NCI-H446 (cell line): ENCODE measurements at regions not wholly inside any gene's neighbourhood (a gene's known extent, or its start where the extent isn't known, plus 50 kb on each side); places are given as distances from the start of the nearest gene placed in this dataset.
"Not testable (repeated sequence)": the region's sequence is repeated elsewhere in the genome, so short reads cannot be mapped to it uniquely, and the experiment has no call there.

Experiments used
- DNase-seq, 2 experiments: peaks; one replicate each; lab custom pipeline; 2025; lab: John Stamatoyannopoulos, UW

DNA sequence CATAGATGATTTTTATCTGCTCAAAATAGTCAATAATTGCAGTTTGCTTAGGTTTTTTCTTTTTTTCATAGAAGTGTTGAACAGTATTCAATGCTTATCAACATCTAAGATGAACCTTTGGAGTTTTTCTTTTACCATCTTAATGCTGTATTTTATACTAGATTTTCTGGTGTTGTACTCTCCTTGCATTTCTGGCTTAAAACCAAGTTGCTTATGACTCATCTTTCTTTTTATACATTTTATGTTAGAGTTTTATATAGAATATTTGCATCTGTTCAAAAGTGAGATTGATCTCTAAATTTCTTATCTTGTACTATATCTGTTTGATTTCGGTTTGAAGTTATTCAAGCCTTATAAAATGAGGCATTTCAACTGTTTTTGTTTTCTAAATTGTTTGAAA, 232.5 kb downstream of the RFPL4B start:
- DNase-seq: peak in 1 of 2 experiments; percentile 16

DNA sequence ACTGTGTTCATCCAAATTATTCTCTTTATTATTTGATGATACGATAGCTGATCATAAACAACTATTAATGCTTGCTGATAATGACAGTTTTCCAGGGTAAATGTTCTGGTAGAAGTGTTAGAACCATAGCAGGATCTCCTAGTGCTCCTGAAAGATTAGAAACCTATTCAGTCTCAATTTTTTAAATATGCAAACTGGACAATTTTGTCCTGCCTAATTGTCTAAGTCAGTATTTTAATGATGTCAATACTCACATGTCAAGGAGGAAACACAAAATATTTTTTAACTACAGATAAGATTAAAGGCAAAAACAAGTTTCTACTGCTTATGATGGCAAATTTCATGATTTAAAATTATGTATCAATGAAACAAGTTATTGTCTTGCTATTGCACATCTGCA, 233.9 kb downstream of the RFPL4B start:
- no peak for DNase-seq

DNA sequence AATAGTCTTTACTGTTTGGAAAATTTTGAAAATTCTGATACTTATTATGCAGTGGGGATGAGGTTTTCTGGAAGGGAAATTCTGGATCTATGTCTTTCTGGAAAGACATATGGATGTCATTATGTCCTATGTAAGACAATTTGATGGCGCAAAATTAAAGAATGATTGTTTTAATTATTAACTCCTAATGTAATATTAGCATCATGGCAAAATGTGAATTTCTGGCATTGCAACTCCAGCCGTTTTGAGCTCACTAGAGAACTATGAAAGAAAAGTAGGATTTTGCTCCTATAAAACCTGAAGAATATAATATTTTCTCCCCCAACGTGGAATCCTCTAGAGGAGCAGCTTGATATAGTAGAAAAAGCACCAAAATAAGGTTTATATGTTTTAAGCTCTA, 243.2 kb downstream of the RFPL4B start:
- no peak for DNase-seq

DNA sequence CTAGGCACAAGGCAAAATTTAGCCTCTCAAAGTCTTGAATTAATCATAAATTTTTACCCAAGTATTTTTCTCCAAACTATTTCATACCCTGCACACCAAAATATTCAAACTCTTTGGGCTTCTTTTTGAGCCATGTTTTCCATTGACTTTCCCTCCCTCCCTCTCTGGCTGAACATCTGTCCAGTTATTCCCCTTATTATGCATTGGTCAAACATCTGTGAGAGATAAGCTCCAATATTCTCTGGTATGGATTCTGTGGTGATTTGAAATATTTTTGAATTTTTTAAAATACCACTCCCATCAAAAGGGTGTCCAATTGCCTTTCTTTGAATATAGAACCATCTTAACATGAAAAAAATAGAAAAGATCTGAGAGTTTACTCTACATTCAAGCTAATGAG, 244.2 kb downstream of the RFPL4B start:
- no peak for DNase-seq

DNA sequence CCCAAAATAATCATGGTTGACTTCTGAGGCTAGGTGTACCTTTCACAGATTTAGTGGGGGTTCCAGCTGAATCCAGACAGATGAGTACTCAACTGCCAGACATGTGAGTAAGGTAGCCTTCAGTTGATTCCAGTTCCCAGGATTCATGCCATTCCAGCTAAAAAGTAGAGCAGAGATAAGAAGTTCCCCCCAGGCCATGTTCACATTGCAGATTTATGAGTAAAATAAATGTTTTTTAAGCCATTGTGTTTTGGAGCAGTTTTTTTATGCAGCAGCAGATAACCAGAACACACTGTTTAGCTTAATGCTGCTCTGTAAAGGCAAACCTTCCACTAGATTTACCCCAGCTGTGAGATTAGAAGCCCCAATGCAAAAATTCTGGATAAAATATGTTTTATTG, 245.0 kb downstream of the RFPL4B start:
- DNase-seq: no peak

DNA sequence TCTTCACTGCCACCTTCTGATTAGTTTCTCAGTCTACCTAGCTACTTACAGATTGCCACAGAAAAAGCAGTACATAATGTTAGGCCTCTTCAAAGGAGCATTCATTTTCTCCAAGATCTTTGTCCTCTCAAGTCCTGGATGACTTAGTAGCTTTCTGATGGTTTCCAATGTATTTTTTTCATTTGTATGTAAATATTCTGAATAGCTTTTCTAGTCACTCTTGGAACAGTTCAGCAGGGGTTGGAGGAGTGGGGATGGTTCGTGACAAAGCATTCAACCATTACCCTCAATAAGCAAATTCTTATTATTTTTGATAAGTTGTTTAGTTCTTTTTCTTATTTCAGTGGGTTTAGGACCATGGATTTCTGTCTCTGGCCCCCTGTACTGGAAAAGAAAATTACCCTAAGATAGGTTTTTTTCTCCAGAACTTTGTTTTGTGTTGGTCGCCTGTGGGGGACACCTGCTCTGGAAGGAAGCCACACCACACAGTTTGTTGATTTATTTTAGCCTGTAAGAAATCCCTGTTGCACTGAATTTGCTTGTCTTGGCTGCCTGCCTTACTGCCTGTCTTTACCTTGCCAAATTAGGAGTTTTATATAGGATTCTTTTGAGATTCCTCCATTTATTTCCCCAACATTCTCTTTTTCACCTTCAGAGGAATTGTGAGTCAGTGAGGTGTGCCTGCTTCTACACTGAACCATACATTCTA, 247.9 kb downstream of the RFPL4B start:
- DNase-seq: no peak

DNA sequence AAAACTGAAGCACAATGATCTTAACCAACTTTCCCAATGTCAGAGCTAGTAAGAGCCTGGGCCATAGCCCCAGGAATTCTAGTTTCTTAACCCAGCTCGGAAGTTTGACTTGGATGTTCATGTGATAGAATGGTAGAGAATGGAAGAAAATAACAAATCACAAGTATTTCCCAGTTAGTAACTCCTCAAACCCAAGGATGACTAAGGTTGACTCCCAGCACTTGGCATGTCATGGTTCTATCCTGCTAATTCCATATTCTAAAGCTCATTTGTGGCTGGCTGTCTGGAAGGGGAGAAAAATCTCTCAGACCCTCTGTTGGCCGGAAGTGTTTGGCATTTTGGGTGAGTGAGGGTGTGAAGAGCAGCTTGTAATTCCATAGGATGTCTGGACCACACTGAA, 248.7 kb downstream of the RFPL4B start:
- DNase-seq: no peak

DNA sequence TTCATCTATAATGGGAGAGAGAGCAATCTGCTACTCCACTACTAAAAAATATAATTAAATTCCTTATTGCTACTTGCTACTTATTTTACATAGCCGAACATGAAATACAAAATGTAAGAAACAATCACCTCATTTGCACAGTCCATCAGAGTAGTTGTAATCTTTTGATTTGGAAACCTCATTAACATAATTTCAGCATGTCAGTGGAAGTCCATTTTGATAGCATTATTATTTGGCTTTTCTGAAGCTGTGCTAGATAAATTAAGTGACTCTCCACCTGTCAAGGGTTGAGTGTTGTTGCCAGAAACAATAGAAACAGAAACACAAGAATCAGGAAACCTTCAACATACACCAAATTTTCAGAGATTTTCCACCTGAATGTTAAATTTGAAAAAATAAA, 250.0 kb downstream of the RFPL4B start:
- no peak for DNase-seq

DNA sequence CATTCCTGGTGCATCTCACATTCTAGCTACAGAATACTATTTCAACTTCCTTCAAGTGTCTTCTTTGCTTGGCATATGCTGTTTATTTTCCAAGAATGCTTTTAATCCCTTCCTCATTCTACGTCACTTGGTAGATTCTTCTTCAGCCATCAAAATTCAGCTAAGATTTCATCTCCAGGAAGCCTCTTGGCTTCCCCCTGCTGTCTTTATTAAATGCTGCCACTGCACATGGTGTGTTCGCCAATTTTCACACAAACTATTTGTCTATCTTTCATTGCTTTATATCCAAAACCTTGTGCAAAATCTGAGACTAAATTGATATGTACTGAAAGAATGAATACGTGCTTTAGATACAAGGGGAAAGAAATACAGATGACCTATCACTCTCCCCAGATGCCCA, 253.0 kb downstream of the RFPL4B start:
- DNase-seq: no peak

DNA sequence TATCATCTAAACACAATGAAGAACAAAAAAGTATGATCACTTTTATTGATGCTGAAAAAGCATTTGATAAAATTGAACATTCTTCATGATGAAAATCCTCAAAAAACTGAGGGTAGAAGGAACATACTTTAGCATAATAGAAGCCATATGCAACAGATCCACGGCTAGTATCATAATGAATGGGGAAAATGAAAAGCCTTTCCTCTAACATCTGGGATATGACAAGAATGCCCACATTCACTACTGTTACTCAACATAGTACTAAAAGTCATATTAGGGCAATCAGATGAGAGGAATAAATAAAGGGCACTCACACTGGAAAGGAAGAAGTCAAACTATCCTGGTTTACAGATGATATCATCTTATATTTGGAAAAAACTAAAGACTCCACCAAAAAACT, 256.6 kb downstream of the RFPL4B start:
- no peak for DNase-seq

DNA sequence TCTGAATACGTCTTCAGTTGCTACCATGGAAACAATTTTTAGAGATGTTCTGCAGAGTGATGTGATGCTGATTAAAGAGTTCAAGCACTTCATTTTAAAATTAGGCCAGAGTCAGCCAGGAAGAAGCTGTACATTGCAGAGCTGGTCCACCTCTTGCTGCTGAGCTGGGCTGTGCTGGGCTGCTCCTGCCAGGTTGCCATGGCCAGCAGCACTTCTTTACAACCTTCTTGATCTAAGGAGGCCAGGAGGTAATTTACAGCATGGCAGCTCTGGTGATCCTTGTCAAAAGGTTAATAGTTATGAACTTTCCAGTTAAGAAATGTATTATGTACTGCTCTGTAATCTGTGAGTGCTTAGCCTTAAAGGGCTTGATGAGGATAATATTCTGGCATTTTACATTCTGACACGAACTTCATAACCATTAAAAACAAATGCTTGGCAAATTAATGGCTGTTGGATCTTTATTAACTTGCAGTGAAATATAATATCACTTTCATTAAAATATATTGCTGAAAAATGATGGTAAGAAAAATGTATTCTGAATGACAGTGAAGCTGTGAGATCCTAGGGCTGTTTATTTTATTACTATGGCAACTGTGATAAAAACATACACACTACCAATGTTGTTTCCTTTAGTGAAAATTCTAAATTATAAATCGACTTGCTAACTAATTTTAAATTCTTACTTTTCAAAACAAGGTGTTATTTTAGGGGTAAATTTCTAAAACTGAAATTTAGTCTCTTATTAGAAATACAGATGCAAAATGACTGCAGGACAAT, 259.7 kb downstream of the RFPL4B start:
- DNase-seq: no peak

DNA sequence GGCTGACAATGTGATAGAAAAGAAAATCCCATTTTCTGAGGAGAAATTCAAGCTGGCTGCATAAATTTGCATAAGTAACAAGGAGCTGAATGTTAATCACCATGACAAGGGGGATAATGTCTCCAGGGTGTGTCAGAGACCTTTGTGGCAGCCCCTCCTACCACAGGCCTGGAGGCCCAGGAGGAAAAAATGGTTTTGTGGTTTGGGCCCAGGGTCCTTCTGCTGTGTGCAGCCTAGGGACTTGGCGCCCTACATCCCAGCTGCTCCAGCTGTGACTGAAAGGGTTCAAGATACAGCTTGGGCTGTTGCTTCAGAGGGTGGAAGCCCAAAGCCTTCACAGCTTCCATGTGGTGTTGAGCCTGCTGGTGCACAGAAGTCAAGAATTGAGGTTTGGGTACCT, 261.8 kb downstream of the RFPL4B start:
- DNase-seq: not testable (repeated sequence)

DNA sequence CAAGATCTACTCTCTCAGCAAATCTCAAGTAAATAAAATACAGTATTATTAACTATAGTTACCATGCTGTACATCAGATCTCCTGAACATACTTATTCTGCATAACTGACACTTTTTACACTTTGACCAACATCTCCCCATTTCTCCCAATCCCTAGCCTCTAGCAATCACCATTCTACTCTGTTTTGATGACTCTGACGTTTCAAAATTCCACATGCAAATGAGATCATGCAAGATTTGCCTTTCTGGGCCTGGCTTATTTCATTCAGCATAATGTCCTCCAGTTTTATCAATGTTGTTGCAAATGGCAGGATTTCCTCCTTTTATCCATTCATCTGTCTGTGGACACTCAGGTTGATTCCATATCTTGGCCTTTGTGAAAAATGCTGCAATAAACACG, 266.3 kb downstream of the RFPL4B start:
- no peak for DNase-seq

DNA sequence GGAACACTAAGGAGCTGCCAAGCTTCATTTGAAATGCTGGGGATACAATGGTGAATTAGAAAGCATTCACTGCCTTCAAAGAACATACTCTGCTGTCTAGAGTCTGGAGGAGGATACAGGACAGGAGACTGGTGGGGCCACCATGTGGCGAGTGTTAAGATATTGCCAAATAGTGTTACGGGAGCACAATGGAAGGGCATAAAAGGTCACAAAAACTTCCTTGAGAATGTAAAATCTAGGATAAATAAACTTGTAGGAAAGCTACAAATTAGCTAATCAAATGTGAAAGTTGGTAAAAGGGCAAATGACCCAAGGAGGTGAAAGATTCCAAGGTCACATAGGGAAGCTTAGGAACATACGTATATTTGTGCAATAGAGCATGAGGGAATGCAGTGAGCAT, 271.7 kb downstream of the RFPL4B start:
- peak in 1 of 2 experiments; percentile 5 for DNase-seq

DNA sequence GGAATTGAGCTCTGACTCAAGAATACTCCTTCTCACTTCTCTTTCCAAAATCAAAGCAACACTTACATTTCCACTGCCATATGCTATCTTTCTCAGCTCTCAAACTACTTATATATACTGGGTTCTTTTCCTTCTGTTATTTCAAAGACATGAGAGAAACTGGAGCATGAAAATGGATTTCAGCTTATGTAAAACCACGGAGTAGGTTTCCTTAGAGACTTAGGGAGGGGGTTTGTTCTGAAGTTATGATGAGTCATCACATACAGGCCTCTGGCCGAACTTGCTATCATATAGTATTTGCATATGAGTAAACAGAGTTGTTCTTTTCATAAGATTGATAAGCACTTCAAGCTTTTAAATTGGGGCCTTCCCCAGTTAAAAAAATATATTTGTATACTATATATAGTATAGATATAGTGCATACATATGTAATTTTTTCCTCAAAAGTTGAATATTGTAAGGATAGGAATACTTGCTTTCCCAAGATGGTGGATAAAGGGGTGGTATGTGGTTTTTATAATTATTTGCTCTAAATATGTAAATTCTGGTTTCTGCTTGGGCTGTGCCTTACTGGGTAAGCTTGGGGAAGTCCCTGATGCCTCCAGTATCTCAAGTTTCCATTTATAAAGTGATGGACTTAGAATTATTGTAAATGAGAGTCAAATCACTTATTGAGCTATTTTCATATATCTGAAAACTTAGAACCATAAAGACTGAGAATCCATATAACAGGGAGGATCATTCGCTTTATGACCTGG, 273.9 kb downstream of the RFPL4B start:
- DNase-seq: no peak

DNA sequence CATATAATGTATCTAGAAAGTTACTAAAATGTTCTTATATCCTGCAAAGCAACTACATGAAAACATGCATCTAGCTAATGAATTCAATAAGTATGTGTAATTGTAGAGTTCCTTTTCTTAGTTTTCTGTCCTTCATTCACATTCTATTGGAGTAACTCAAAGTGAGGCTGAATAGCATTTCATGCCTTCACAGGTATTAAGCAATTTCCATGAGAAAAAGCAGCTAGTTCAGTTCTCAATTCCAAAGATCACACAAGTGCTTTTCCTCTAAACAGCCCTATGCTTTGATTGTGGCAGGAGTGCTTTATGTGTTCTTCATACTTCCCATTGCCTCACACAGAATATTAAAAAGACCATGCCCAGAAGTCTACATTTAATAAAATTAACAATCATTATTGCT, 274.9 kb downstream of the RFPL4B start:
- no peak for DNase-seq

DNA sequence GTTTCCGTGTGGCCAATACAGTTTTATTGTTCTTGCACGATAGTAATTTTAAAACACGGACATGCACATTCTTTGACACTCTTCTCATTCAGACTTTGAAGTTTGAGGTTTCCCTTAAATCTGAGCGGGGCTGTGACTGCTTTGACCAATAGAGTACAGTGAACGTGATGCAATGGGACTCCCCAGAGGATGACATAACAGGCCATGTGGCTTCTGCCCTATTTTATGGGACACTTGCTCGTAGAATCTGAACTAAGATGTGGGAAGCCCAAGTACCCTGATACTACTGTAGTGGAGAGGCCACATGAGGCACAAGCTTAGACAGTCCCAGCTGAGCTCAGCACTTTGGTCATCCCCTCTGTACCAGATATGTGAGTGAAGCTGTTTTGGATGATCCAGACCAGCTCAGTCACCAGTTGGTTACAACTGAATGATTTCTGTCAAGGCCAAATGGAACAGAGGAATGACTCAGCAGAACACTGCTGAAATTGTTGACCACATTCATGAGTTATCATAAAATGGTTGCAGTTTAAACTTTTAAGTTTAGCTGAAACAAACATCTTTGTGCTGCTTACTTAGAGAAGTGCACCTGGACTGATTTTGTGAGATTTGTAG, 279.4 kb downstream of the RFPL4B start:
- no peak for DNase-seq

DNA sequence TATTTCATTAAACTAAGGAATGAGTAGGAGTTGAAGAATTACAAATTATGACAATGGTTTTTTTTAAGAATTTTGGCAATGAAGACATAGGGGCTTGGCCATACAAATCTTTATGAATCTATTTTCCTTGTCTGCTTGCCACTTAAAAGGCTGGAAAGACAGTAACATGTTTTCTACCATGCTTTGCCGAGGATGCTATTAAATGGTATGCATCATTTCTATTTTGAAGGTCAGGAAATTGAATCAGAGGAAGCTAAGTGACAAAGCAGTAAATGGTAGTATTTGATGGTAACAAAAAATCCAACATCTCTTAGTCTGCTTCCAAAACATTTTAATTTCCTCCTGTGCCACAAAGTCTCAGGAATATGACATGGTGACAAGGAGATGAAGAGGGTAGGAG, 287.2 kb downstream of the RFPL4B start:
- DNase-seq: no peak

DNA sequence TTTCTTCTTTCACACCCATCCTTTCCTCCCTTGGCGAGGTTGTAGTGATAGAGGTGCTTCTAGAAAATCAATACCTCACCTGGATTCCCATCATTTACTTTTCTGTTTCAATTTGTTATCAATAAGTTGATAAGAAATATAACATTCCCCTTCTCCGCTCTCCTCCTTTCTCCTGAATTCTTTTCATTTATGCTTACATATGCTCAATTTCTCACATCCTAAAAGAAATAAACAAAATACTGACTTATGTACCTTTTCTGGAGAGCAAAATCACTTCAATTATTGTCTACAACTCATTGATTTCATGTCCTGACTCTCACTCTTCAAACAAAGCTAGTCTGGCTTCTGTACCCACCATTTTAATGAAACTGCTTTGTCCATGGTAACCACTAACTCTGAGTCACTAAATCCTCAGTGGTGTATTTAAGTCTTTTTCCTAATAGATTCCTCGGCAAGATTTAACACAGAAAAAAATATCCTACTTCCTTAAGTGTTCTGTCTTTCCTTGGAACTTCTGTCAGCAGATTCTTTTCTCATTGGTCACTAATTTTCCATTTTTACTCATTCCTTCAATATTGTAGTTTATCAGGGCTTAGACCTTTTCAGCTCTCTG, 289.6 kb downstream of the RFPL4B start:
- no peak for DNase-seq

DNA sequence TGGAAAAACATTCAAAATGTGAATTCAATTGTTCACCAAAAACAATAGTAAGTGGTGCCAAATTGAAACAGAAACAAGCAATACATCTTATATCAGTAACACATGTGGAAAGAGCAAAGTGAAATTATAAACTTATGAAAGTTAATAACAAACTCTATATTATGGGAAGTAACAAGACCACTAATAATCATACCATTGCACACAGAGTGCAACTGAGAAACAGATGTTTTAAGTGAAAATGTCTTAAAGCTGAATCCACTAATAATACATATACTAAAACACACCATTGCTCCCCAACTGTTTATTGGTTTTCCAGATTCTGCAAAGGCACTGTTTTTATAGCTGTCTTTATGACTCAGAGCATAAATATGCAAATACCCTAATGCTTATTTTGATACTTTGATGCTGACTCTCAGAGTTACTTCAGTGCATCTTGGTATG, 292.3 kb downstream of the RFPL4B start:
- no peak for DNase-seq

DNA sequence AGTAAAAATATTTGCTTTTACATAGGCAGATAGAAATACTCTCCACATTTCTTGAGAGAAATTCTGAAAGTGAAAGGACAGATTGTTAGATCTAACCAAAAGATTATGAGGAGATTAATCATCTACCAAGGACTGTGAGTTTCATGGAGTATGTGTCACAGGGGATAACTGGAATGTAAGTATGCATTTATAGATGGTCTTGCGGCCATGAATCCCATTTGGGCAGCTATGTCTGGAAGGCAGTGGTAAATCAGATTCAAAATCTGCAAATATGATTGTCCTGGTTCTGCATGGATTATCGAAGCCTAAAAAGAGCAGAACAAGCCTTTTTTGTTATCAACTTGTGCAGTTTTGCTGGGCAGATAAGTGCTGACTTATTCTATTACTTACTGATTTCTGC, 293.8 kb downstream of the RFPL4B start:
- no peak for DNase-seq

DNA sequence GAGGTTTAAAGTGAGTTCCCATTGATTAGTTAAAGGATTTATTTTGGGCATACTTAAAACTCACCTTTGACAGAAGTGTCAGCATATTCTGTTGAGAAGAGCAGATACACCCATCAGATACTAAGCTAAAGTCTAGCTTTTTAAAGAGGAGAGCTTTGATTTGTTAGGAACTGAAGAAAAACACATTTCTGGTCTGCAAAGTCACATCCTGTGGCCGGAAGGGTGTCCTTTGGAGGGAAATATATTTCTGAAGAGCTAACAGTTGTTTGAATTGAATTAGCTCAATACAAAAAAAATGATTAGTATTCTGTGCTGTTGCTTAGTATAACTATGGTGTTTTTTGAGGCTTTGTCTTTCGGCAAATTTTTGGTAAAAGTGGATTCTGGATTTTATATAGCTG, 302.7 kb downstream of the RFPL4B start:
- DNase-seq: no peak
